ENCODE measurements at regions not wholly inside any gene's neighbourhood (a gene's known extent, or its start where the extent isn't known, plus 50 kb on each side); places are given as distances from the start of the nearest gene placed in this dataset.

DNA sequence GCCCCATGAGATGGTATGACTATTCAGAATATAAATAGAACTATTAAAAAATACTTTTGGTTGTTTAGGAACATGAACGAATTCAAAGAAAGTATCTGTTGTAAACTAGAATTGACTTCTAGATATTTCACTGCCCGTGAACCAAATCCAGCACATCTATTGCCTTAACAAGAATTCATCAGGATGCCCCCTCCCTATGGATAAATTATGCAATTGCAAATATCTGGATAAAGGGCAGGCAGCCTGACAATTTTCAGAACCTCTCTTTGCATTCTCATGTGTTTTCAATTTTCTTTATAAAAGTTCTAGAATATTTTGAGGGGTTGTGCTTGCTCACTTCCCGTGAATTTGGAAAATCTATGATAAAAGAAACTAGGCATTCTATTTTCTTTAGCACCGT is 822.1 kb upstream of the SORCS1 start (continued):
- TF ChIP-seq ELK1 (IDR thresholded peaks at IDR 0.05; ENCODE audit: low read depth, low read length), result no peak
- no peak for TF ChIP-seq SREBF2 (IDR thresholded peaks at IDR 0.05)
- no peak for TF ChIP-seq USF2 (IDR thresholded peaks at IDR 0.05)
- TF ChIP-seq HEYL (CRISPR knock-in tag; IDR thresholded peaks at IDR 0.05), result no peak
- TF ChIP-seq MAX (IDR thresholded peaks at IDR 0.05), result no peak
- no peak for TF ChIP-seq FOSL2 (IDR thresholded peaks at IDR 0.05)
- TF ChIP-seq FOSL2 (CRISPR knock-in tag; IDR thresholded peaks at IDR 0.05), result no peak

GRCh38 chr10:107984581-107984980 is 820.1 kb upstream of the SORCS1 start:
- DNase-seq (ENCODE audit: low read depth in 1 of 2, low spot score in 1 of 2) (no peak), ATAC-seq (no peak), FAIRE-seq (no peak)
- ChIA-PET POLR2A (no interaction called here), CTCF (no interaction called here)
- H3K4me2 ChIP-seq, result no peak overlapping the region
- TF ChIP-seq EHF (CRISPR knock-in tag; IDR thresholded peaks at IDR 0.05), result no peak
- no peaks in the 10 kb centered on the region for H3K9me3 ChIP-seq
- 1% methylated on average over 3 of the region's 3 CpGs for WGBS (ENCODE audit: missing lambda C conversion rate)
- no peaks in the 10 kb centered on the region for H3K4me1 ChIP-seq
- H3K4me3 ChIP-seq, result no peak overlapping the region
- H3K27ac ChIP-seq, result no peak overlapping the region

GRCh38 chr10:107984149-107984548 is 819.6 kb upstream of the SORCS1 start:
- DNase-seq (ENCODE audit: low read depth in 1 of 2, low spot score in 1 of 2), result no peak
- Histone ChIP-seq H3K4me2 (no peak overlapping the region), H3K27ac (no peak overlapping the region), H3K4me1 (no peaks in the 10 kb centered on the region), H3K4me3 (no peak overlapping the region), H3K9me3 (no peaks in the 10 kb centered on the region; the same call in 2 of the 3 replicates)
- TF ChIP-seq E2F6 (IDR thresholded peaks at IDR 0.05; ENCODE audit: borderline replicate concordance, low read depth), result no peak
- TF ChIP-seq, protein P1, sequence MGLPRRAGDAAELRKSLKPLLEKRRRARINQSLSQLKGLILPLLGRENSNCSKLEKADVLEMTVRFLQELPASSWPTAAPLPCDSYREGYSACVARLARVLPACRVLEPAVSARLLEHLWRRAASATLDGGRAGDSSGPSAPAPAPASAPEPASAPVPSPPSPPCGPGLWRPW (IDR thresholded peaks at IDR 0.05), result no peak
- no peak for TF ChIP-seq RCOR1 (IDR thresholded peaks at IDR 0.05; ENCODE audit: low read depth, low read length)
- no peak for TF ChIP-seq SREBF2 (IDR thresholded peaks at IDR 0.05)
- ChIA-PET CTCF (no interaction called here), POLR2A (no interaction called here)
- ATAC-seq, result no peak
- 2% methylated on average over 2 of the region's 2 CpGs for WGBS (ENCODE audit: missing lambda C conversion rate)
- no peak for FAIRE-seq

GRCh38 chr10:107978455-107978854 is 813.9 kb upstream of the SORCS1 start:
- ChIA-PET CTCF (no interaction called here), POLR2A (no interaction called here)
- Histone ChIP-seq H3K4me1 (no peaks in the 10 kb centered on the region), H3K27ac (no peak overlapping the region), H3K4me3 (no peak overlapping the region), H3K9me3 (no peaks in the 10 kb centered on the region; the same call in 2 of the 3 replicates), H3K4me2 (no peak overlapping the region)
- ATAC-seq (no peak), DNase-seq (ENCODE audit: low read depth in 1 of 2, low spot score in 1 of 2) (no peak), FAIRE-seq (no peak)
- TF ChIP-seq CTCF (IDR thresholded peaks at IDR 0.05), result no peak
- no peak for TF ChIP-seq RCOR1 (IDR thresholded peaks at IDR 0.05; ENCODE audit: low read depth, low read length)
- no peak for TF ChIP-seq BHLHE40 (IDR thresholded peaks at IDR 0.05; ENCODE audit: low read depth, low read length)
- no peak for TF ChIP-seq ESRRA (IDR thresholded peaks at IDR 0.05; ENCODE audit: borderline replicate concordance, low read length)
- no peak for TF ChIP-seq POLR2AphosphoS2 (conservative IDR thresholded peaks at IDR 0.05; ENCODE audit: low read length)
- TF ChIP-seq, protein P1 (IDR thresholded peaks at IDR 0.05), result no peak
- TF ChIP-seq FOSL2 (IDR thresholded peaks at IDR 0.05), result no peak
- no peak for TF ChIP-seq FOSL2 (CRISPR knock-in tag; IDR thresholded peaks at IDR 0.05)
- TF ChIP-seq CBX2 (IDR thresholded peaks at IDR 0.05; ENCODE audit: borderline replicate concordance, low read depth), result no peak
- TF ChIP-seq USF2 (IDR thresholded peaks at IDR 0.05), result no peak
- TF ChIP-seq SMC3 (IDR thresholded peaks at IDR 0.05), result no peak
- TF ChIP-seq PHF8 (IDR thresholded peaks at IDR 0.05; ENCODE audit: borderline replicate concordance, low read depth), result no peak
- TF ChIP-seq CHD2 (IDR thresholded peaks at IDR 0.05; ENCODE audit: low read length, partially characterized antibody), result no peak
- 46% methylated on average over 5 of the region's 5 CpGs for WGBS (ENCODE audit: missing lambda C conversion rate)
